LNCAP (cell line): ENCODE measurements at regions not wholly inside any gene's neighbourhood (a gene's known extent, or its start where the extent isn't known, plus 50 kb on each side); places are given as distances from the start of the nearest gene placed in this dataset.

Experiments
- CTCF ChIP-seq: fragments of 450-650 bp; IDR thresholded peaks from 2 replicates; pipeline ENCODE4 v1.5.1; 2017; ENCODE audit warnings: mild to moderate bottlenecking

- no peak for TF ChIP-seq CTCF
Observed at GRCh38 chr3:7841451-7841850, 660.2 kb upstream of the LMCD1 start.

GRCh38 chr3:7843441-7843840 lies 658.2 kb upstream of the LMCD1 start:
- no peak for TF ChIP-seq CTCF

GRCh38 chr3:7847021-7847420 lies 654.6 kb upstream of the LMCD1 start:
- TF ChIP-seq CTCF: no peak

GRCh38 chr3:7847521-7847920 lies 654.1 kb upstream of the LMCD1 start:
- TF ChIP-seq CTCF: no peak

GRCh38 chr3:7854266-7854665 lies 647.4 kb upstream of the LMCD1 start:
- no peak for TF ChIP-seq CTCF

- TF ChIP-seq CTCF: no peak
Observed at GRCh38 chr3:7854721-7855120, 646.9 kb upstream of the LMCD1 start.

- TF ChIP-seq CTCF: no peak
Observed at GRCh38 chr3:7865611-7866010, 636.0 kb upstream of the LMCD1 start.

GRCh38 chr3:7867587-7867986 lies 634.0 kb upstream of the LMCD1 start:
- no peak for TF ChIP-seq CTCF
